DOHH2 (cell line): ENCODE measurements at regions not wholly inside any gene's neighbourhood (a gene's known extent, or its start where the extent isn't known, plus 50 kb on each side); places are given as distances from the start of the nearest gene placed in this dataset.

Experiments
- H3F3A ChIP-seq: fragments of 200-600 bp; sonication (generic), shearing (Covaris generic); 2 replicates; pipeline ENCODE4 v1.6.0; 2016; ENCODE audit warnings: antibody characterized with exemption, mild to moderate bottlenecking; ENCODE audit not compliant: control insufficient read depth, insufficient read depth
- H3K27ac ChIP-seq: fragments of 200-600 bp; sonication (generic); 2 replicates; pipeline ENCODE4 v1.5.1; 2014; ENCODE audit warnings: low read depth, mild to moderate bottlenecking, low read length, moderate library complexity
- H3K27me3 ChIP-seq: fragments of 200-600 bp; sonication (generic); 2 replicates; pipeline ENCODE4 v1.6.1; 2014; ENCODE audit warnings: mild to moderate bottlenecking, low read length, mixed read lengths; ENCODE audit not compliant: control insufficient read depth
- H3K36me3 ChIP-seq: fragments of 200-600 bp; sonication (generic); 2 replicates; pipeline ENCODE4 v1.6.1; 2014; ENCODE audit warnings: mild to moderate bottlenecking, low read length, moderate library complexity, mixed read lengths; ENCODE audit not compliant: control insufficient read depth
- H3K4me1 ChIP-seq: fragments of 200-600 bp; sonication (generic); 2 replicates; pipeline ENCODE4 v1.6.1; 2014; ENCODE audit warnings: mild to moderate bottlenecking, low read length, mixed read lengths; ENCODE audit not compliant: control insufficient read depth
- H3K4me2 ChIP-seq: fragments of 200-600 bp; sonication (generic); 2 replicates; pipeline ENCODE4 v1.6.0; 2014; ENCODE audit warnings: mild to moderate bottlenecking, low read length, moderate library complexity
- H3K4me3 ChIP-seq: fragments of 200-600 bp; sonication (generic); 2 replicates; pipeline ENCODE4 v1.5.1; 2014; ENCODE audit warnings: mild to moderate bottlenecking, low read length, mixed read lengths
- H3K79me2 ChIP-seq: fragments of 200-600 bp; sonication (generic); 2 replicates; pipeline ENCODE4 v1.6.1; 2014; ENCODE audit warnings: mild to moderate bottlenecking, low read length, mixed read lengths; ENCODE audit not compliant: control insufficient read depth
- H3K9me2 ChIP-seq: fragments of 200-600 bp; sonication (generic); replicated peaks from 2 replicates; pipeline ENCODE4 v1.6.1; 2014; ENCODE audit warnings: mild to moderate bottlenecking, low read length, mixed read lengths; ENCODE audit not compliant: control insufficient read depth
- H3K9me3 ChIP-seq: fragments of 200-600 bp; sonication (generic); 2 replicates; pipeline ENCODE4 v1.6.1; 2014; ENCODE audit warnings: antibody characterized with exemption, low read length, mixed read lengths; ENCODE audit not compliant: control insufficient read depth, insufficient read depth
- H4K20me1 ChIP-seq: fragments of 200-600 bp; sonication (generic); 2 replicates; pipeline ENCODE4 v1.6.0; 2014; ENCODE audit warnings: low read depth, mild to moderate bottlenecking, antibody characterized with exemption, low read length, moderate library complexity; ENCODE audit not compliant: control insufficient read depth, insufficient read depth
- CTCF ChIP-seq: fragments of 200-600 bp; sonication (generic); IDR thresholded peaks from one replicate; pipeline ENCODE4 v1.5.1; 2014; ENCODE audit warnings: antibody characterized with exemption, mild to moderate bottlenecking, low read depth, low read length; ENCODE audit not compliant: poor library complexity, severe bottlenecking
- EZH2phosphoT487 ChIP-seq: fragments of 200-600 bp; sonication (generic); IDR thresholded peaks from 2 replicates; pipeline ENCODE4 v1.6.1; 2017; ENCODE audit warnings: borderline replicate concordance, mild to moderate bottlenecking, antibody characterized with exemption, low read length, moderate library complexity, mixed read lengths

GRCh38 chr10:57094083-57094482 lies 733.0 kb upstream of the ZWINT start:
- Histone ChIP-seq H3K36me3 (no peaks in the 10 kb centered on the region), H3K9me2 (no peaks in the 10 kb centered on the region), H3K27me3 (no peaks in the 10 kb centered on the region), H3K4me1 (no peaks in the 10 kb centered on the region), H3K9me3 (peaks cover 5% of the 10 kb centered on the region; the same call in 1 of the 2 replicates), H3K79me2 (no peaks in the 10 kb centered on the region), H4K20me1 (no peaks in the 10 kb centered on the region), H3K27ac (no peak overlapping the region), H3F3A (no peaks in the 10 kb centered on the region), H3K4me3 (no peak overlapping the region), H3K4me2 (no peak overlapping the region)
- TF ChIP-seq CTCF (no peak), EZH2phosphoT487 (no peak)

- TF ChIP-seq CTCF: no peak
- no peak for TF ChIP-seq EZH2phosphoT487
- no peaks in the 10 kb centered on the region for H3K79me2 ChIP-seq
- no peaks in the 10 kb centered on the region for H3K4me1 ChIP-seq
- no peaks in the 10 kb centered on the region for H3F3A ChIP-seq
- no peaks in the 10 kb centered on the region for H3K36me3 ChIP-seq
- no peak overlapping the region for H3K4me2 ChIP-seq
- no peak overlapping the region for H3K27ac ChIP-seq
- H3K9me3 ChIP-seq: peaks cover 4% of the 10 kb centered on the region; the same call in 1 of the 2 replicates
- H3K4me3 ChIP-seq: no peak overlapping the region
- H4K20me1 ChIP-seq: no peaks in the 10 kb centered on the region
- H3K27me3 ChIP-seq: no peaks in the 10 kb centered on the region
- no peaks in the 10 kb centered on the region for H3K9me2 ChIP-seq
These were observed 692.5 kb upstream of the ZWINT start for GRCh38 chr10:57053530-57053929.

GRCh38 chr10:57049096-57049495 lies 688.0 kb upstream of the ZWINT start:
- Histone ChIP-seq H3F3A (no peaks in the 10 kb centered on the region), H3K79me2 (no peaks in the 10 kb centered on the region), H3K36me3 (no peaks in the 10 kb centered on the region), H3K27me3 (no peaks in the 10 kb centered on the region), H4K20me1 (no peaks in the 10 kb centered on the region), H3K27ac (no peak overlapping the region), H3K9me2 (no peaks in the 10 kb centered on the region), H3K4me2 (no peak overlapping the region), H3K4me1 (no peaks in the 10 kb centered on the region), H3K4me3 (no peak overlapping the region), H3K9me3 (peaks cover 4% of the 10 kb centered on the region; the same call in 1 of the 2 replicates)
- TF ChIP-seq EZH2phosphoT487 (no peak), CTCF (no peak)
